HEK293 (cell line): ENCODE measurements at regions not wholly inside any gene's neighbourhood (a gene's known extent, or its start where the extent isn't known, plus 50 kb on each side); places are given as distances from the start of the nearest gene placed in this dataset.

Source experiments
- CTCF ChIA-PET: fragments of 350-600 bp; formaldehyde crosslinking; extraction: SDS; loops from one replicate; lab custom pipeline; 2021; ENCODE audit warnings: antibody characterized with exemption; lab: Yijun Ruan, JAX
- POLR2A ChIA-PET: fragments of 300-600 bp; formaldehyde crosslinking; extraction: SDS; loops from one replicate; lab custom pipeline; 2020; ENCODE audit warnings: antibody characterized with exemption, inconsistent platforms; lab: Yijun Ruan, JAX
- H3K27ac ChIP-seq: fragments of 200-500 bp; sonication (Bioruptor generic); 2 replicates; pipeline ENCODE4 v1.5.1; 2014; ENCODE audit warnings: low read depth, low read length, control low read depth, inconsistent platforms; ENCODE audit errors: extremely low read depth
- H3K36me3 ChIP-seq, 2 experiments: fragments of 200-500 bp in 1 of 2; sonication (Bioruptor generic) in 1 of 2; 1 replicate in 1 of 2; 2 replicates in 1 of 2; pipeline ENCODE4 v1.5.1; 2014 to 2017; ENCODE audit warnings: inconsistent platforms in 2 of 2, low read length in 2 of 2; ENCODE audit not compliant: control insufficient read depth in 2 of 2, insufficient read depth in 1 of 2
- H3K4me1 ChIP-seq: fragments of 200-500 bp; sonication (Bioruptor generic); 2 replicates; pipeline ENCODE4 v1.5.1; 2014; ENCODE audit warnings: mild to moderate bottlenecking, low read length, inconsistent platforms; ENCODE audit not compliant: control insufficient read depth, insufficient read depth
- H3K4me3 ChIP-seq: 2 replicates; pipeline ENCODE4 v1.5.1; 2011; ENCODE audit warnings: low read depth, mild to moderate bottlenecking, control low read depth, low read length, moderate library complexity
- H3K9me3 ChIP-seq: fragments of 200-500 bp; sonication (Bioruptor generic); 2 replicates; pipeline ENCODE4 v1.5.1; 2014; ENCODE audit warnings: low read depth, low read length, inconsistent platforms; ENCODE audit not compliant: control insufficient read depth, insufficient read depth
- HOXD13 ChIP-seq: sonication (generic); formaldehyde crosslinking; IDR thresholded peaks from 2 replicates; pipeline ENCODE4 v1.8.0; 2022; ENCODE audit warnings: missing genetic modification reagents, borderline replicate concordance
- MYNN ChIP-seq: fragments of 450-650 bp; formaldehyde crosslinking; IDR thresholded peaks from 2 replicates; pipeline ENCODE4 v1.5.1; 2016; ENCODE audit warnings: missing biosample characterization, missing genetic modification characterization, borderline replicate concordance
- SALL2 ChIP-seq: fragments of 450-650 bp; formaldehyde crosslinking; IDR thresholded peaks from 2 replicates; pipeline ENCODE4 v1.5.0; 2017; ENCODE audit warnings: missing biosample characterization, mild to moderate bottlenecking, missing genetic modification characterization, borderline replicate concordance
- SCRT2 ChIP-seq: fragments of 450-650 bp; formaldehyde crosslinking; IDR thresholded peaks from 2 replicates; pipeline ENCODE4 v1.5.1; 2016; ENCODE audit warnings: missing biosample characterization, missing genetic modification characterization
- ZBTB8A ChIP-seq: fragments of 450-650 bp; formaldehyde crosslinking; IDR thresholded peaks from 2 replicates; pipeline ENCODE4 v1.5.1; 2016; ENCODE audit warnings: missing biosample characterization, missing genetic modification characterization
- ZFP41 ChIP-seq: fragments of 450-650 bp; formaldehyde crosslinking; IDR thresholded peaks from 2 replicates; pipeline ENCODE4 v1.5.1; 2016; ENCODE audit warnings: missing biosample characterization, missing genetic modification characterization, borderline replicate concordance
- ZNF121 ChIP-seq: fragments of 450-650 bp; formaldehyde crosslinking; IDR thresholded peaks from 2 replicates; pipeline ENCODE4 v1.5.1; 2016; ENCODE audit warnings: missing biosample characterization, missing genetic modification characterization
- ZNF184 ChIP-seq: fragments of 450-650 bp; IDR thresholded peaks from 2 replicates; pipeline ENCODE4 v1.5.1; 2018; ENCODE audit warnings: missing biosample characterization, mild to moderate bottlenecking, missing genetic modification characterization
- ZNF2 ChIP-seq: fragments of 450-650 bp; formaldehyde crosslinking; IDR thresholded peaks from 2 replicates; pipeline ENCODE4 v1.5.1; 2016; ENCODE audit warnings: missing biosample characterization, missing genetic modification characterization
- ZNF223 ChIP-seq: fragments of 450-650 bp; formaldehyde crosslinking; IDR thresholded peaks from 2 replicates; pipeline ENCODE4 v1.5.1; 2016; ENCODE audit warnings: missing biosample characterization, missing genetic modification characterization
- ZNF274 ChIP-seq, 2 experiments: fragments of 200-500 bp in 1 of 2; fragments of 450-650 bp in 1 of 2; sonication (Bioruptor generic) in 1 of 2; formaldehyde crosslinking in 1 of 2; IDR thresholded peaks; 2 replicates each; pipeline versions ENCODE4 v1.5.1 to v1.6.1; 2014 to 2016; ENCODE audit warnings: borderline replicate concordance in 1 of 2, inconsistent platforms in 1 of 2, low read length in 1 of 2, missing biosample characterization in 1 of 2, missing genetic modification characterization in 1 of 2
- ZNF544 ChIP-seq: fragments of 450-650 bp; formaldehyde crosslinking; IDR thresholded peaks from 2 replicates; pipeline ENCODE4 v1.5.0; 2017; ENCODE audit warnings: missing biosample characterization, missing genetic modification characterization
- ZNF555 ChIP-seq: fragments of 450-650 bp; formaldehyde crosslinking; conservative IDR thresholded peaks from 2 replicates; pipeline ENCODE4 v1.5.1; 2017; ENCODE audit warnings: missing biosample characterization, mild to moderate bottlenecking, missing genetic modification characterization, inconsistent platforms
- ZNF610 ChIP-seq: fragments of 450-650 bp; formaldehyde crosslinking; IDR thresholded peaks from 2 replicates; pipeline ENCODE4 v1.5.1; 2016; ENCODE audit warnings: missing biosample characterization, missing genetic modification characterization, borderline replicate concordance
- ZNF623 ChIP-seq: fragments of 450-650 bp; formaldehyde crosslinking; IDR thresholded peaks from 2 replicates; pipeline ENCODE4 v1.5.1; 2016; ENCODE audit warnings: missing biosample characterization, missing genetic modification characterization
- ZNF837 ChIP-seq: fragments of 450-650 bp; formaldehyde crosslinking; IDR thresholded peaks from 2 replicates; pipeline ENCODE4 v1.5.1; 2016; ENCODE audit warnings: missing biosample characterization, missing genetic modification characterization
- ZSCAN18 ChIP-seq: fragments of 450-650 bp; formaldehyde crosslinking; IDR thresholded peaks from 2 replicates; pipeline ENCODE4 v1.5.1; 2016; ENCODE audit warnings: missing biosample characterization, missing genetic modification characterization
- TF ChIP-seq, protein P1 (sequence below): fragments of 450-650 bp; formaldehyde crosslinking; conservative IDR thresholded peaks from 2 replicates; pipeline ENCODE4 v1.5.1; 2016; ENCODE audit warnings: low read depth, missing biosample characterization, missing genetic modification characterization
- TF ChIP-seq, protein P2 (sequence below): fragments of 450-650 bp; formaldehyde crosslinking; IDR thresholded peaks from 2 replicates; pipeline ENCODE4 v1.5.1; 2016; ENCODE audit warnings: missing biosample characterization, missing genetic modification characterization, borderline replicate concordance
- TF ChIP-seq, protein P3 (sequence below): fragments of 450-650 bp; formaldehyde crosslinking; IDR thresholded peaks from 2 replicates; pipeline ENCODE4 v1.5.1; 2016; ENCODE audit warnings: missing biosample characterization, missing genetic modification characterization

DNA sequence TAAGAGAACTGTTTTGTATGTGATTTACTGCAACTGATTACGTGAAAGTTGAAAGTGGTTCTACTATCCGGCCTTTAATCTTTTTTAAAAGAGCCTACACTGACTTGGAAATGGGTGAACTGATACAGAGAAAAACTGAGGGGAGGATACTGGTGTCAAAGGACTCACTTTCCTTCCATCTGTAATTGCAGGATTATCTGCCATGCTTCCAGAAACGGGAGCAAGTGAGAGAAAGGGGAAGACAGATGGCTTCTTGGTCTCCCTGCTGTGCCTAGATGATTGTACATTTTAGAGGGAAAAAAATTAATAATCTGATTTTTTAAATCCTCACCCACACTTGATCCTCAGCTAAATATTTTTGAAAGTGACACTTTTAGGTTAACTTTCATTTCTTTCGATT is 88.3 kb upstream of the GRID2 start (continued):
- TF ChIP-seq ZNF544 (tag by site-specific recombination) = no peak
- no peak for TF ChIP-seq HOXD13 (CRISPR knock-in tag)

DNA sequence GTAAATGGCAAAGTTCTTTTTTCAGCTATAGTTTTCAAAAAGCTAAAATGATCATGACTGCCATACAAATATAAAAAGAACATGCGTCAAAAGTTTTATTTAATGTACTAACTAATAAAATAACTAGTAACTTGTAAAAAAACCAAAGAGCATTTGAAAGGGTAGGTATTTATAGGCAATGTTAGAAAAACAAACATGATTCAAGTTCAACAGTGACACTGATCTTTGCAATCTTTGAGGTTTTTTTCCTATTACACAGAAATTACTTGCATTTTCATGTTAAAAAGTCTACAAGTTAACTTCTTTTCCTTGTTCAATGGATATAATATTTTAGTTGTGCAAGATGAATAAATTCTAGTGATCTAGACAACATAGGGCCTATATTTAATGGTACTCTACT is 72.3 kb upstream of the GRID2 start:
- no peaks in the 10 kb centered on the region for H3K9me3 ChIP-seq
- H3K4me1 ChIP-seq = no peaks in the 10 kb centered on the region
- H3K36me3 ChIP-seq = no peaks in the 10 kb centered on the region
- no peak overlapping the region for H3K27ac ChIP-seq
- no peak overlapping the region for H3K4me3 ChIP-seq
- TF ChIP-seq ZNF2 (tag by site-specific recombination) (no peak), ZNF837 (no peak), SCRT2 (tag by site-specific recombination) (no peak), ZNF623 (tag by site-specific recombination) (no peak), ZNF121 (tag by site-specific recombination) (no peak), ZNF223 (no peak), ZNF274 (IDR thresholded peaks at IDR 0.05; ENCODE audit: low read length) (no peak), ZNF274 (tag by site-specific recombination; IDR thresholded peaks at IDR 0.05; ENCODE audit: borderline replicate concordance) (no peak), ZNF555 (tag by site-specific recombination) (no peak), ZNF184 (tag by site-specific recombination) (no peak), ZFP41 (tag by site-specific recombination) (no peak), ZNF610 (tag by site-specific recombination) (no peak), ZBTB8A (tag by site-specific recombination) (no peak), ZSCAN18 (tag by site-specific recombination) (no peak), SALL2 (tag by site-specific recombination) (no peak), MYNN (tag by site-specific recombination) (no peak)
- TF ChIP-seq, protein P1, sequence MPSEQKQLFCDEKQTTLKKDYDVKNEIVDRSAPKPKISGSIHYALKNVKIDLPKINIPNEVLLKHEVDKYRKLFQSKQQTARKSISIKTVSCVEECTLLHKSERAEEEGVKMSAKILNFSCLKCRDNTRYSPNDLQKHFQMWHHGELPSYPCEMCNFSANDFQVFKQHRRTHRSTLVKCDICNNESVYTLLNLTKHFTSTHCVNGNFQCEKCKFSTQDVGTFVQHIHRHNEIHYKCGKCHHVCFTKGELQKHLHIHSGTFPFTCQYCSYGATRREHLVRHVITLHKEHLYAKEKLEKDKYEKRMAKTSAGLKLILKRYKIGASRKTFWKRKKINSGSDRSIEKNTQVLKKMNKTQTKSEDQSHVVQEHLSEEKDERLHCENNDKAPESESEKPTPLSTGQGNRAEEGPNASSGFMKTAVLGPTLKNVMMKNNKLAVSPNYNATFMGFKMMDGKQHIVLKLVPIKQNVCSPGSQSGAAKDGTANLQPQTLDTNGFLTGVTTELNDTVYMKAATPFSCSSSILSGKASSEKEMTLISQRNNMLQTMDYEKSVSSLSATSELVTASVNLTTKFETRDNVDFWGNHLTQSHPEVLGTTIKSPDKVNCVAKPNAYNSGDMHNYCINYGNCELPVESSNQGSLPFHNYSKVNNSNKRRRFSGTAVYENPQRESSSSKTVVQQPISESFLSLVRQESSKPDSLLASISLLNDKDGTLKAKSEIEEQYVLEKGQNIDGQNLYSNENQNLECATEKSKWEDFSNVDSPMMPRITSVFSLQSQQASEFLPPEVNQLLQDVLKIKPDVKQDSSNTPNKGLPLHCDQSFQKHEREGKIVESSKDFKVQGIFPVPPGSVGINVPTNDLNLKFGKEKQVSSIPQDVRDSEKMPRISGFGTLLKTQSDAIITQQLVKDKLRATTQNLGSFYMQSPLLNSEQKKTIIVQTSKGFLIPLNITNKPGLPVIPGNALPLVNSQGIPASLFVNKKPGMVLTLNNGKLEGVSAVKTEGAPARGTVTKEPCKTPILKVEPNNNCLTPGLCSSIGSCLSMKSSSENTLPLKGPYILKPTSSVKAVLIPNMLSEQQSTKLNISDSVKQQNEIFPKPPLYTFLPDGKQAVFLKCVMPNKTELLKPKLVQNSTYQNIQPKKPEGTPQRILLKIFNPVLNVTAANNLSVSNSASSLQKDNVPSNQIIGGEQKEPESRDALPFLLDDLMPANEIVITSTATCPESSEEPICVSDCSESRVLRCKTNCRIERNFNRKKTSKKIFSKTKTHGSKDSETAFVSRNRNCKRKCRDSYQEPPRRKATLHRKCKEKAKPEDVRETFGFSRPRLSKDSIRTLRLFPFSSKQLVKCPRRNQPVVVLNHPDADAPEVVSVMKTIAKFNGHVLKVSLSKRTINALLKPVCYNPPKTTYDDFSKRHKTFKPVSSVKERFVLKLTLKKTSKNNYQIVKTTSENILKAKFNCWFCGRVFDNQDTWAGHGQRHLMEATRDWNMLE (tag by site-specific recombination) = no peak
- TF ChIP-seq, protein P2, sequence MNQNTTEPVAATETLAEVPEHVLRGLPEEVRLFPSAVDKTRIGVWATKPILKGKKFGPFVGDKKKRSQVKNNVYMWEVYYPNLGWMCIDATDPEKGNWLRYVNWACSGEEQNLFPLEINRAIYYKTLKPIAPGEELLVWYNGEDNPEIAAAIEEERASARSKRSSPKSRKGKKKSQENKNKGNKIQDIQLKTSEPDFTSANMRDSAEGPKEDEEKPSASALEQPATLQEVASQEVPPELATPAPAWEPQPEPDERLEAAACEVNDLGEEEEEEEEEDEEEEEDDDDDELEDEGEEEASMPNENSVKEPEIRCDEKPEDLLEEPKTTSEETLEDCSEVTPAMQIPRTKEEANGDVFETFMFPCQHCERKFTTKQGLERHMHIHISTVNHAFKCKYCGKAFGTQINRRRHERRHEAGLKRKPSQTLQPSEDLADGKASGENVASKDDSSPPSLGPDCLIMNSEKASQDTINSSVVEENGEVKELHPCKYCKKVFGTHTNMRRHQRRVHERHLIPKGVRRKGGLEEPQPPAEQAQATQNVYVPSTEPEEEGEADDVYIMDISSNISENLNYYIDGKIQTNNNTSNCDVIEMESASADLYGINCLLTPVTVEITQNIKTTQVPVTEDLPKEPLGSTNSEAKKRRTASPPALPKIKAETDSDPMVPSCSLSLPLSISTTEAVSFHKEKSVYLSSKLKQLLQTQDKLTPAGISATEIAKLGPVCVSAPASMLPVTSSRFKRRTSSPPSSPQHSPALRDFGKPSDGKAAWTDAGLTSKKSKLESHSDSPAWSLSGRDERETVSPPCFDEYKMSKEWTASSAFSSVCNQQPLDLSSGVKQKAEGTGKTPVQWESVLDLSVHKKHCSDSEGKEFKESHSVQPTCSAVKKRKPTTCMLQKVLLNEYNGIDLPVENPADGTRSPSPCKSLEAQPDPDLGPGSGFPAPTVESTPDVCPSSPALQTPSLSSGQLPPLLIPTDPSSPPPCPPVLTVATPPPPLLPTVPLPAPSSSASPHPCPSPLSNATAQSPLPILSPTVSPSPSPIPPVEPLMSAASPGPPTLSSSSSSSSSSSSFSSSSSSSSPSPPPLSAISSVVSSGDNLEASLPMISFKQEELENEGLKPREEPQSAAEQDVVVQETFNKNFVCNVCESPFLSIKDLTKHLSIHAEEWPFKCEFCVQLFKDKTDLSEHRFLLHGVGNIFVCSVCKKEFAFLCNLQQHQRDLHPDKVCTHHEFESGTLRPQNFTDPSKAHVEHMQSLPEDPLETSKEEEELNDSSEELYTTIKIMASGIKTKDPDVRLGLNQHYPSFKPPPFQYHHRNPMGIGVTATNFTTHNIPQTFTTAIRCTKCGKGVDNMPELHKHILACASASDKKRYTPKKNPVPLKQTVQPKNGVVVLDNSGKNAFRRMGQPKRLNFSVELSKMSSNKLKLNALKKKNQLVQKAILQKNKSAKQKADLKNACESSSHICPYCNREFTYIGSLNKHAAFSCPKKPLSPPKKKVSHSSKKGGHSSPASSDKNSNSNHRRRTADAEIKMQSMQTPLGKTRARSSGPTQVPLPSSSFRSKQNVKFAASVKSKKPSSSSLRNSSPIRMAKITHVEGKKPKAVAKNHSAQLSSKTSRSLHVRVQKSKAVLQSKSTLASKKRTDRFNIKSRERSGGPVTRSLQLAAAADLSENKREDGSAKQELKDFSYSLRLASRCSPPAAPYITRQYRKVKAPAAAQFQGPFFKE (tag by site-specific recombination) = no peak
- TF ChIP-seq, protein P3, sequence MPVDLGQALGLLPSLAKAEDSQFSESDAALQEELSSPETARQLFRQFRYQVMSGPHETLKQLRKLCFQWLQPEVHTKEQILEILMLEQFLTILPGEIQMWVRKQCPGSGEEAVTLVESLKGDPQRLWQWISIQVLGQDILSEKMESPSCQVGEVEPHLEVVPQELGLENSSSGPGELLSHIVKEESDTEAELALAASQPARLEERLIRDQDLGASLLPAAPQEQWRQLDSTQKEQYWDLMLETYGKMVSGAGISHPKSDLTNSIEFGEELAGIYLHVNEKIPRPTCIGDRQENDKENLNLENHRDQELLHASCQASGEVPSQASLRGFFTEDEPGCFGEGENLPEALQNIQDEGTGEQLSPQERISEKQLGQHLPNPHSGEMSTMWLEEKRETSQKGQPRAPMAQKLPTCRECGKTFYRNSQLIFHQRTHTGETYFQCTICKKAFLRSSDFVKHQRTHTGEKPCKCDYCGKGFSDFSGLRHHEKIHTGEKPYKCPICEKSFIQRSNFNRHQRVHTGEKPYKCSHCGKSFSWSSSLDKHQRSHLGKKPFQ (tag by site-specific recombination) = no peak
- CTCF ChIA-PET = no interaction called here
- POLR2A ChIA-PET = no interaction called here
